Astrocyte (in vitro differentiated cells and primary cell): ENCODE measurements at regions not wholly inside any gene's neighbourhood (a gene's known extent, or its start where the extent isn't known, plus 50 kb on each side); places are given as distances from the start of the nearest gene placed in this dataset.

Source experiments
- DNase-seq: peaks from one replicate; pipeline ENCODE4 v3.0.0-alpha.2; 2010; ENCODE audit warnings: low read depth
- FAIRE-seq: peaks from 2 replicates; lab custom pipeline; 2011; peaks lifted over from hg19 to GRCh38; lab: Jason Lieb, UNC
- H2AFZ ChIP-seq: 2 replicates; pipeline ENCODE4 v1.6.0; 2012; ENCODE audit warnings: low read depth, low read length, inconsistent platforms
- H3K27ac ChIP-seq: 2 replicates; pipeline ENCODE4 v1.5.1; 2011; ENCODE audit warnings: low read depth, low read length, inconsistent platforms
- H3K27me3 ChIP-seq: 2 replicates; pipeline ENCODE4 v1.6.0; 2011; ENCODE audit warnings: low read length, inconsistent platforms; ENCODE audit not compliant: insufficient read depth
- H3K36me3 ChIP-seq: 2 replicates; pipeline ENCODE4 v1.5.1; 2011; ENCODE audit warnings: low read length, inconsistent platforms; ENCODE audit not compliant: insufficient read depth
- H3K4me1 ChIP-seq: 2 replicates; pipeline ENCODE4 v1.5.1; 2011; ENCODE audit warnings: low read length, inconsistent platforms; ENCODE audit not compliant: insufficient read depth
- H3K4me2 ChIP-seq: 2 replicates; pipeline ENCODE4 v1.6.0; 2012; ENCODE audit warnings: low read length, inconsistent platforms
- H3K4me3 ChIP-seq: 2 replicates; pipeline ENCODE4 v1.5.1; 2011; ENCODE audit warnings: low read depth, mild to moderate bottlenecking, low read length, inconsistent platforms; ENCODE audit not compliant: insufficient read depth
- H3K79me2 ChIP-seq: 2 replicates; pipeline ENCODE4 v1.6.0; 2012; ENCODE audit warnings: mild to moderate bottlenecking, low read length, inconsistent platforms; ENCODE audit not compliant: insufficient read depth
- H3K9ac ChIP-seq: 2 replicates; pipeline ENCODE4 v1.6.0; 2012; ENCODE audit warnings: mild to moderate bottlenecking, low read length, inconsistent platforms
- H3K9me3 ChIP-seq: 2 replicates; pipeline ENCODE4 v1.5.1; 2012; ENCODE audit warnings: low read depth, mild to moderate bottlenecking, low read length, inconsistent platforms; ENCODE audit not compliant: insufficient read depth
- H4K20me1 ChIP-seq: 2 replicates; pipeline ENCODE4 v1.6.0; 2012; ENCODE audit warnings: low read length, inconsistent platforms; ENCODE audit not compliant: insufficient read depth
- H3K27ac Mint-ChIP-seq: one replicate; pipeline ENCODE4 v1.8.0; 2021; ENCODE audit warnings: mild to moderate bottlenecking, mixed read lengths; ENCODE audit not compliant: unreplicated experiment
- H3K27me3 Mint-ChIP-seq: one replicate; pipeline ENCODE4 v1.8.0; 2021; ENCODE audit warnings: low read depth, mixed read lengths; ENCODE audit not compliant: unreplicated experiment
- H3K36me3 Mint-ChIP-seq: one replicate; pipeline ENCODE4 v1.8.0; 2021; ENCODE audit warnings: low read depth, mixed read lengths; ENCODE audit not compliant: unreplicated experiment
- H3K4me1 Mint-ChIP-seq: one replicate; pipeline ENCODE4 v1.8.0; 2021; ENCODE audit warnings: low read depth, mixed read lengths; ENCODE audit not compliant: unreplicated experiment
- H3K4me3 Mint-ChIP-seq: one replicate; pipeline ENCODE4 v1.8.0; 2021; ENCODE audit warnings: mild to moderate bottlenecking, moderate library complexity, mixed read lengths; ENCODE audit not compliant: unreplicated experiment
- H3K9me3 Mint-ChIP-seq: one replicate; pipeline ENCODE4 v1.8.0; 2021; ENCODE audit warnings: mild to moderate bottlenecking, mixed read lengths; ENCODE audit not compliant: unreplicated experiment
- CTCF ChIP-seq: IDR thresholded peaks from 2 replicates; pipeline ENCODE4 v1.5.1; 2011; ENCODE audit warnings: low read depth, mild to moderate bottlenecking, inconsistent platforms, low read length, moderate library complexity; ENCODE audit not compliant: insufficient read depth
- EZH2 ChIP-seq: IDR thresholded peaks from 2 replicates; pipeline ENCODE4 v1.6.1; 2012; ENCODE audit warnings: mild to moderate bottlenecking, low read length, inconsistent platforms; ENCODE audit not compliant: insufficient read depth

DNA sequence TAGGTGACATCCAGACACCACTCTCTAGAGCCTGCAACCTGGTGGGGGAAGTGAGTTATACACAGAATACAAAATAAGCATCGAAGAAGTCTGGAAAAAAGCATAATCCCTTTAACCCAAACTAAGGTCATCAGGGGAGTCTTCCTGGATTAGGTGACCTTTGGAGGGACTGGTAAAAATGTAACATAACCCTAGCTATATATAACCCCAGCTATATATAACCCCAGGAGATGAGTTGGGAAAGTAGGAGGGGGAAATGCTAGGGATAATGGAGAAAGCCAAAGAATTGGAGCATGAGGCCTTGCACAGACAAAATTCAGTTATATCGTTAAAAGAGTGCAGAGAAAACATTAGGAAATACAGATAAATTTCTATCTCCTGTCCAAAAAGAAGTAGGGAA, 164.8 kb downstream of the QRSL1 start:
- FAIRE-seq = no peak
- no peak for TF ChIP-seq CTCF
- H3K27ac Mint-ChIP-seq = no peak overlapping the region

GRCh38 chr6:106792536-106793236, 163.3 kb downstream of the QRSL1 start:
- Mint-ChIP-seq H3K27me3 (peaks cover 38% of the 10 kb centered on the region), H3K4me1 (peaks cover 2% of the 10 kb centered on the region), H3K4me3 (no peak overlapping the region), H3K36me3 (no peaks in the 10 kb centered on the region), H3K27ac (no peak overlapping the region), H3K9me3 (no peaks in the 10 kb centered on the region)
- Histone ChIP-seq H3K27me3 (no peaks in the 10 kb centered on the region), H3K9me3 (no peaks in the 10 kb centered on the region), H3K27ac (no peak overlapping the region), H3K4me1 (no peaks in the 10 kb centered on the region), H3K4me3 (no peak overlapping the region), H3K4me2 (no peak overlapping the region), H3K79me2 (no peaks in the 10 kb centered on the region), H2AFZ (no peak overlapping the region), H3K9ac (no peak overlapping the region), H4K20me1 (no peaks in the 10 kb centered on the region), H3K36me3 (no peaks in the 10 kb centered on the region)
- DNase-seq (no peak), FAIRE-seq (no peak)
- TF ChIP-seq CTCF = no peak
- no peak for TF ChIP-seq EZH2

More for the DNA sequence above, 164.8 kb downstream of the QRSL1 start:
- no peaks in the 10 kb centered on the region for H3K9me3 Mint-ChIP-seq
- Histone ChIP-seq H3K36me3 (no peaks in the 10 kb centered on the region), H4K20me1 (no peaks in the 10 kb centered on the region), H3K79me2 (no peaks in the 10 kb centered on the region), H2AFZ (no peak overlapping the region), H3K9me3 (no peaks in the 10 kb centered on the region), H3K27me3 (no peaks in the 10 kb centered on the region), H3K9ac (no peak overlapping the region), H3K4me1 (no peaks in the 10 kb centered on the region), H3K27ac (no peak overlapping the region), H3K4me2 (no peak overlapping the region), H3K4me3 (no peak overlapping the region)
- H3K27me3 Mint-ChIP-seq = peaks cover 37% of the 10 kb centered on the region
- DNase-seq = no peak
- H3K4me3 Mint-ChIP-seq = no peak overlapping the region
- H3K4me1 Mint-ChIP-seq = peaks cover 14% of the 10 kb centered on the region
- H3K36me3 Mint-ChIP-seq = no peaks in the 10 kb centered on the region

- no peaks in the 10 kb centered on the region for H3K27me3 ChIP-seq
- no peaks in the 10 kb centered on the region for H3K4me1 ChIP-seq
- H2AFZ ChIP-seq = no peak overlapping the region
- Mint-ChIP-seq H3K36me3 (no peaks in the 10 kb centered on the region), H3K27me3 (peaks cover 42% of the 10 kb centered on the region), H3K4me3 (no peak overlapping the region), H3K9me3 (no peaks in the 10 kb centered on the region), H3K4me1 (no peaks in the 10 kb centered on the region), H3K27ac (no peak overlapping the region)
- no peak for TF ChIP-seq EZH2
- TF ChIP-seq CTCF = no peak
- H3K27ac ChIP-seq = no peak overlapping the region
- H3K79me2 ChIP-seq = no peaks in the 10 kb centered on the region
- H3K9me3 ChIP-seq = no peaks in the 10 kb centered on the region
- H3K4me3 ChIP-seq = no peak overlapping the region
- no peak overlapping the region for H3K4me2 ChIP-seq
- no peak overlapping the region for H3K9ac ChIP-seq
- FAIRE-seq (no peak), DNase-seq (no peak)
- no peaks in the 10 kb centered on the region for H4K20me1 ChIP-seq
- H3K36me3 ChIP-seq = no peaks in the 10 kb centered on the region
Measured at GRCh38 chr6:106790935-106791334, 161.6 kb downstream of the QRSL1 start.
